Skeletal muscle tissue (tissue), 3 donors: ENCODE measurements at regions not wholly inside any gene's neighbourhood (a gene's known extent, or its start where the extent isn't known, plus 50 kb on each side); places are given as distances from the start of the nearest gene placed in this dataset.

Experiments
- H3K27ac ChIP-seq: one replicate; pipeline ENCODE4 v1.7.0; 2013; ENCODE audit warnings: mild to moderate bottlenecking, low read depth, low read length, inconsistent platforms
- H3K27me3 ChIP-seq, 3 donors: one replicate each; pipeline ENCODE4 v1.7.0; 2013; ENCODE audit warnings: low read length in 3 of 3; ENCODE audit not compliant: control insufficient read depth in 3 of 3, insufficient read depth in 3 of 3
- H3K36me3 ChIP-seq, 3 donors: one replicate each; pipeline ENCODE4 v1.7.0; 2013; ENCODE audit warnings: low read length in 3 of 3; ENCODE audit not compliant: control insufficient read depth in 3 of 3, insufficient read depth in 3 of 3
- H3K4me1 ChIP-seq, 3 donors: one replicate each; pipeline ENCODE4 v1.7.0; 2013; ENCODE audit warnings: low read length in 3 of 3, mild to moderate bottlenecking in 3 of 3; ENCODE audit not compliant: control insufficient read depth in 3 of 3, insufficient read depth in 3 of 3
- H3K4me3 ChIP-seq, 3 donors: one replicate each; pipeline ENCODE4 v1.7.0; 2013; ENCODE audit warnings: low read length in 3 of 3
- H3K9ac ChIP-seq, 3 donors: one replicate each; pipeline ENCODE4 v1.7.0; 2013; ENCODE audit warnings: low read length in 3 of 3, mild to moderate bottlenecking in 3 of 3, moderate library complexity in 2 of 3, low read depth in 1 of 3
- H3K9me3 ChIP-seq, 3 donors: one replicate each; pipeline ENCODE4 v1.7.0; 2013; ENCODE audit warnings: low read length in 3 of 3; ENCODE audit not compliant: control insufficient read depth in 3 of 3
- donor health status: Osteomylitis.

GRCh38 chr7:81211204-81211933 is 292.5 kb upstream of the SEMA3C start:
- Histone ChIP-seq H3K36me3 (no peaks in the 10 kb centered on the region), H3K9me3 (no peaks in the 10 kb centered on the region), H3K27ac (no peak overlapping the region), H3K9ac (no peak overlapping the region), H3K27me3 (no peaks in the 10 kb centered on the region), H3K4me3 (no peak overlapping the region), H3K4me1 (no peaks in the 10 kb centered on the region)

- Histone ChIP-seq H3K4me3 (no peak overlapping the region), H3K27ac (no peak overlapping the region), H3K9me3 (no peaks in the 10 kb centered on the region)
These were observed 291.6 kb upstream of the SEMA3C start for GRCh38 chr7:81210137-81211064.

GRCh38 chr7:81209059-81209458 is 290.2 kb upstream of the SEMA3C start:
- Histone ChIP-seq H3K27me3 (no peaks in the 10 kb centered on the region), H3K36me3 (no peaks in the 10 kb centered on the region), H3K4me3 (no peak overlapping the region), H3K4me1 (no peaks in the 10 kb centered on the region), H3K9ac (no peak overlapping the region), H3K27ac (no peak overlapping the region), H3K9me3 (no peaks in the 10 kb centered on the region)

More at GRCh38 chr7:81210137-81211064, 291.6 kb upstream of the SEMA3C start:
- H3K27me3 ChIP-seq: no peaks in the 10 kb centered on the region
- no peaks in the 10 kb centered on the region for H3K4me1 ChIP-seq
- no peak overlapping the region for H3K9ac ChIP-seq
- no peaks in the 10 kb centered on the region for H3K36me3 ChIP-seq

GRCh38 chr7:81207801-81208200 is 288.9 kb upstream of the SEMA3C start:
- no peaks in the 10 kb centered on the region for H3K4me1 ChIP-seq
- H3K4me3 ChIP-seq: no peak overlapping the region
- H3K36me3 ChIP-seq: no peaks in the 10 kb centered on the region
- H3K27ac ChIP-seq: no peak overlapping the region
- H3K9ac ChIP-seq: no peak overlapping the region
- H3K9me3 ChIP-seq: no peaks in the 10 kb centered on the region
- no peaks in the 10 kb centered on the region for H3K27me3 ChIP-seq

- no peak overlapping the region for H3K27ac ChIP-seq
- H3K9ac ChIP-seq: no peak overlapping the region
- H3K27me3 ChIP-seq: no peaks in the 10 kb centered on the region
- H3K36me3 ChIP-seq: no peaks in the 10 kb centered on the region
- H3K9me3 ChIP-seq: no peaks in the 10 kb centered on the region
- H3K4me3 ChIP-seq: no peak overlapping the region
- H3K4me1 ChIP-seq: no peaks in the 10 kb centered on the region
These were observed 288.0 kb upstream of the SEMA3C start for GRCh38 chr7:81206667-81207360.

- H3K9me3 ChIP-seq: no peaks in the 10 kb centered on the region
- H3K4me1 ChIP-seq: no peaks in the 10 kb centered on the region
These were observed 287.4 kb upstream of the SEMA3C start for GRCh38 chr7:81206217-81206616.

GRCh38 chr7:81201188-81201587 is 282.3 kb upstream of the SEMA3C start:
- Histone ChIP-seq H3K36me3 (no peaks in the 10 kb centered on the region), H3K27ac (no peak overlapping the region), H3K9ac (no peak overlapping the region), H3K4me1 (no peaks in the 10 kb centered on the region), H3K4me3 (no peak overlapping the region), H3K27me3 (no peaks in the 10 kb centered on the region), H3K9me3 (no peaks in the 10 kb centered on the region)

More at GRCh38 chr7:81206217-81206616, 287.4 kb upstream of the SEMA3C start:
- H3K36me3 ChIP-seq: no peaks in the 10 kb centered on the region
- no peak overlapping the region for H3K27ac ChIP-seq
- no peak overlapping the region for H3K4me3 ChIP-seq
- no peaks in the 10 kb centered on the region for H3K27me3 ChIP-seq
- no peak overlapping the region for H3K9ac ChIP-seq

- Histone ChIP-seq H3K4me3 (no peak overlapping the region), H3K4me1 (no peaks in the 10 kb centered on the region), H3K27ac (no peak overlapping the region), H3K9ac (no peak overlapping the region), H3K27me3 (no peaks in the 10 kb centered on the region), H3K36me3 (no peaks in the 10 kb centered on the region), H3K9me3 (no peaks in the 10 kb centered on the region)
These were observed 279.9 kb upstream of the SEMA3C start for GRCh38 chr7:81198766-81199165.

GRCh38 chr7:81197266-81197665 is 278.4 kb upstream of the SEMA3C start:
- Histone ChIP-seq H3K27ac (no peak overlapping the region), H3K9ac (no peak overlapping the region), H3K36me3 (no peaks in the 10 kb centered on the region), H3K9me3 (no peaks in the 10 kb centered on the region), H3K27me3 (no peaks in the 10 kb centered on the region), H3K4me1 (no peaks in the 10 kb centered on the region), H3K4me3 (no peak overlapping the region)
